ENCODE measurements at regions not wholly inside any gene's neighbourhood (a gene's known extent, or its start where the extent isn't known, plus 50 kb on each side); places are given as distances from the start of the nearest gene placed in this dataset.

- no peak for DNase-seq (ENCODE audit: low spot score)
- Mint-ChIP-seq H3K27ac (no peak overlapping the region), H3K36me3 (peaks cover 9% of the 10 kb centered on the region), H3K4me3 (no peak overlapping the region), H3K4me1 (ENCODE audit: low read depth in 2 of 2) (peaks cover 11 to 12% of the 10 kb centered on the region in 2 donors), H3K9me3 (peaks cover 5% of the 10 kb centered on the region), H3K27me3 (peaks cover 4 to 10% of the 10 kb centered on the region in 2 donors)
- ATAC-seq: no peak
Observed at GRCh38 chr7:33815336-33815735, 90.0 kb upstream of the BMPER start.

- H3K9me3 Mint-ChIP-seq: peaks cover 5% of the 10 kb centered on the region
- no peak for ATAC-seq
- H3K4me3 Mint-ChIP-seq: no peak overlapping the region
Observed at GRCh38 chr7:33816106-33816505, 89.2 kb upstream of the BMPER start.

GRCh38 chr7:33819658-33820057, 85.7 kb upstream of the BMPER start:
- DNase-seq (ENCODE audit: low spot score) (no peak), ATAC-seq (no peak)
- peaks cover 3 to 5% of the 10 kb centered on the region in 2 donors for H3K4me1 Mint-ChIP-seq (ENCODE audit: low read depth in 2 of 2)
- peaks cover 12% of the 10 kb centered on the region for H3K36me3 Mint-ChIP-seq
- peaks cover 4 to 10% of the 10 kb centered on the region in 2 donors for H3K27me3 Mint-ChIP-seq
- H3K9me3 Mint-ChIP-seq: no peaks in the 10 kb centered on the region
- no peak overlapping the region for H3K4me3 Mint-ChIP-seq
- no peak overlapping the region for H3K27ac Mint-ChIP-seq

More at GRCh38 chr7:33816106-33816505, 89.2 kb upstream of the BMPER start:
- peaks cover 12% of the 10 kb centered on the region for H3K36me3 Mint-ChIP-seq
- peaks cover 4 to 10% of the 10 kb centered on the region in 2 donors for H3K27me3 Mint-ChIP-seq
- H3K4me1 Mint-ChIP-seq (ENCODE audit: low read depth in 2 of 2): peaks cover 11 to 12% of the 10 kb centered on the region in 2 donors
- DNase-seq (ENCODE audit: low spot score): no peak
- H3K27ac Mint-ChIP-seq: no peak overlapping the region

- Mint-ChIP-seq H3K9me3 (no peaks in the 10 kb centered on the region), H3K27ac (no peak overlapping the region), H3K36me3 (peaks cover 12% of the 10 kb centered on the region), H3K4me3 (no peak overlapping the region), H3K4me1 (ENCODE audit: low read depth in 2 of 2) (no peaks in the 10 kb centered on the region), H3K27me3 (peaks cover 4 to 10% of the 10 kb centered on the region in 2 donors)
- DNase-seq (ENCODE audit: low spot score) (no peak), ATAC-seq (no peak)
Observed at GRCh38 chr7:33820206-33820605, 85.1 kb upstream of the BMPER start.

GRCh38 chr7:33821970-33822369, 83.4 kb upstream of the BMPER start:
- peaks cover 12% of the 10 kb centered on the region for H3K36me3 Mint-ChIP-seq
- no peak overlapping the region for H3K4me3 Mint-ChIP-seq
- DNase-seq (ENCODE audit: low spot score) (no peak), ATAC-seq (no peak)
- peaks cover 4 to 10% of the 10 kb centered on the region in 2 donors for H3K27me3 Mint-ChIP-seq
- H3K4me1 Mint-ChIP-seq (ENCODE audit: low read depth in 2 of 2): no peaks in the 10 kb centered on the region
- H3K27ac Mint-ChIP-seq: no peak overlapping the region
- H3K9me3 Mint-ChIP-seq: no peaks in the 10 kb centered on the region

GRCh38 chr7:33823913-33824312, 81.4 kb upstream of the BMPER start:
- Mint-ChIP-seq H3K36me3 (peaks cover 6% of the 10 kb centered on the region), H3K4me1 (ENCODE audit: low read depth in 2 of 2) (no peaks in the 10 kb centered on the region), H3K27ac (no peak overlapping the region), H3K9me3 (no peaks in the 10 kb centered on the region), H3K27me3 (no peaks in the 10 kb centered on the region), H3K4me3 (no peak overlapping the region)
- ATAC-seq: no peak
- no peak for DNase-seq (ENCODE audit: low spot score)

GRCh38 chr7:33824911-33825459, 80.4 kb upstream of the BMPER start:
- H3K27ac Mint-ChIP-seq: no peak overlapping the region
- peaks cover 6% of the 10 kb centered on the region for H3K36me3 Mint-ChIP-seq
- DNase-seq (ENCODE audit: low spot score): no peak
- no peaks in the 10 kb centered on the region for H3K4me1 Mint-ChIP-seq (ENCODE audit: low read depth in 2 of 2)
- no peak overlapping the region for H3K4me3 Mint-ChIP-seq
- H3K9me3 Mint-ChIP-seq: no peaks in the 10 kb centered on the region
- ATAC-seq: no peak
- no peaks in the 10 kb centered on the region for H3K27me3 Mint-ChIP-seq

- DNase-seq (ENCODE audit: low spot score) (no peak), ATAC-seq (no peak)
- Mint-ChIP-seq H3K27ac (no peak overlapping the region), H3K4me1 (ENCODE audit: low read depth in 2 of 2) (no peaks in the 10 kb centered on the region), H3K36me3 (peaks cover under 1% of the 10 kb centered on the region), H3K9me3 (no peaks in the 10 kb centered on the region), H3K4me3 (no peak overlapping the region), H3K27me3 (no peaks in the 10 kb centered on the region)
Observed at GRCh38 chr7:33825644-33826043, 79.7 kb upstream of the BMPER start.

GRCh38 chr7:33829536-33829935, 75.8 kb upstream of the BMPER start:
- DNase-seq (ENCODE audit: low spot score) (no peak), ATAC-seq (no peak)

GRCh38 chr7:33831389-33832141, 73.8 kb upstream of the BMPER start:
- H3K4me1 Mint-ChIP-seq (ENCODE audit: low read depth in 2 of 2): no peaks in the 10 kb centered on the region
- no peak overlapping the region for H3K27ac Mint-ChIP-seq
- peaks cover under 1% of the 10 kb centered on the region for H3K9me3 Mint-ChIP-seq
- no peak for DNase-seq (ENCODE audit: low spot score)
- H3K27me3 Mint-ChIP-seq: no peaks in the 10 kb centered on the region
- no peaks in the 10 kb centered on the region for H3K36me3 Mint-ChIP-seq
- no peak overlapping the region for H3K4me3 Mint-ChIP-seq
- no peak for ATAC-seq

More at GRCh38 chr7:33829536-33829935, 75.8 kb upstream of the BMPER start:
- Mint-ChIP-seq H3K9me3 (no peaks in the 10 kb centered on the region), H3K4me1 (ENCODE audit: low read depth in 2 of 2) (no peaks in the 10 kb centered on the region), H3K36me3 (no peaks in the 10 kb centered on the region), H3K27ac (no peak overlapping the region), H3K27me3 (no peaks in the 10 kb centered on the region), H3K4me3 (no peak overlapping the region)

- Mint-ChIP-seq H3K27ac (no peak overlapping the region), H3K4me3 (no peak overlapping the region), H3K27me3 (no peaks in the 10 kb centered on the region), H3K4me1 (ENCODE audit: low read depth in 2 of 2) (no peaks in the 10 kb centered on the region), H3K9me3 (peaks cover 7% of the 10 kb centered on the region), H3K36me3 (no peaks in the 10 kb centered on the region)
- DNase-seq (ENCODE audit: low spot score) (no peak), ATAC-seq (no peak)
Observed at GRCh38 chr7:33832271-33832721, 73.0 kb upstream of the BMPER start.

- Mint-ChIP-seq H3K27ac (no peak overlapping the region), H3K4me1 (ENCODE audit: low read depth in 2 of 2) (no peaks in the 10 kb centered on the region), H3K9me3 (peaks cover 7% of the 10 kb centered on the region), H3K4me3 (no peak overlapping the region), H3K36me3 (no peaks in the 10 kb centered on the region), H3K27me3 (no peaks in the 10 kb centered on the region)
- DNase-seq (ENCODE audit: low spot score) (no peak), ATAC-seq (no peak)
Observed at GRCh38 chr7:33836797-33837355, 68.5 kb upstream of the BMPER start.

- no peak overlapping the region for H3K27ac Mint-ChIP-seq
- H3K9me3 Mint-ChIP-seq: peaks cover 7% of the 10 kb centered on the region
- H3K4me3 Mint-ChIP-seq: no peak overlapping the region
- H3K27me3 Mint-ChIP-seq: no peaks in the 10 kb centered on the region
- H3K4me1 Mint-ChIP-seq (ENCODE audit: low read depth in 2 of 2): no peaks in the 10 kb centered on the region
- ATAC-seq: no peak
- no peak for DNase-seq (ENCODE audit: low spot score)
- H3K36me3 Mint-ChIP-seq: no peaks in the 10 kb centered on the region
Observed at GRCh38 chr7:33837356-33837851, 67.9 kb upstream of the BMPER start.

GRCh38 chr7:33841031-33841430, 64.3 kb upstream of the BMPER start:
- ATAC-seq: no peak
- Mint-ChIP-seq H3K27me3 (peaks cover 2 to 7% of the 10 kb centered on the region in 2 donors), H3K36me3 (no peaks in the 10 kb centered on the region), H3K4me1 (ENCODE audit: low read depth in 2 of 2) (no peaks in the 10 kb centered on the region), H3K4me3 (no peak overlapping the region), H3K27ac (no peak overlapping the region), H3K9me3 (peaks cover 12% of the 10 kb centered on the region)
- DNase-seq (ENCODE audit: low spot score): no peak
